Right ventricle myocardium inferior (tissue), 1 donor: ENCODE measurements at regions not wholly inside any gene's neighbourhood (a gene's known extent, or its start where the extent isn't known, plus 50 kb on each side); places are given as distances from the start of the nearest gene placed in this dataset.
"Not testable (repeated sequence)": the region's sequence is repeated elsewhere in the genome, so short reads cannot be mapped to it uniquely, and the experiment has no call there.

Source experiments
- ATAC-seq: fragments of 200-7000 bp; cut with Tn5 transposase; one replicate; pipeline ENCODE4 v1.9.1; 2020; ENCODE audit warnings: mild to moderate bottlenecking, moderate library complexity
- DNase-seq: peaks from one replicate; pipeline ENCODE4 v3.0.0; 2021; ENCODE audit errors: missing footprints
- intact Hi-C: fragments of 100-400 bp; cut with DNase I; formaldehyde crosslinking; loops from one replicate; pipeline ENCODE4 v1.11.0; 2022
- donor health status: DM: no; HTN: yes; CAD: no; lungs with severe emphysema.

GRCh38 chr4:66034262-66034661 lies 364.0 kb upstream of the EPHA5 start:
- intact Hi-C loops, result no loop called here
- DNase-seq, result no peak
- ATAC-seq, result no peak

- no peak for ATAC-seq
- intact Hi-C loops, result no loop called here
Observed at GRCh38 chr4:66032571-66032970, 362.3 kb upstream of the EPHA5 start.

GRCh38 chr4:66028668-66029067 lies 358.4 kb upstream of the EPHA5 start:
- intact Hi-C loops, result no loop called here
- ATAC-seq (no peak), DNase-seq (no peak)

More at GRCh38 chr4:66032571-66032970, 362.3 kb upstream of the EPHA5 start:
- DNase-seq, result no peak

GRCh38 chr4:66023061-66023460 lies 352.8 kb upstream of the EPHA5 start:
- intact Hi-C loops, result no loop called here
- ATAC-seq (no peak), DNase-seq (no peak)

GRCh38 chr4:66017671-66018070 lies 347.4 kb upstream of the EPHA5 start:
- ATAC-seq (no peak), DNase-seq (no peak)
- intact Hi-C loops, result no loop called here

GRCh38 chr4:66016240-66016639 lies 346.0 kb upstream of the EPHA5 start:
- intact Hi-C loops, result no loop called here
- no peak for ATAC-seq

GRCh38 chr4:66014146-66014765 lies 344.0 kb upstream of the EPHA5 start:
- intact Hi-C loops, result no loop called here
- DNase-seq (no peak), ATAC-seq (no peak)

More at GRCh38 chr4:66016240-66016639, 346.0 kb upstream of the EPHA5 start:
- no peak for DNase-seq

- intact Hi-C loops, result no loop called here
- DNase-seq, result no peak
- no peak for ATAC-seq
Observed at GRCh38 chr4:66000510-66001117, 330.3 kb upstream of the EPHA5 start.

GRCh38 chr4:65999518-65999871 lies 329.2 kb upstream of the EPHA5 start:
- DNase-seq (no peak), ATAC-seq (no peak)
- intact Hi-C loops, result no loop called here

GRCh38 chr4:65998807-65999517 lies 328.7 kb upstream of the EPHA5 start:
- DNase-seq, intact Hi-C loops, ATAC-seq: not testable (repeated sequence)

GRCh38 chr4:65983061-65983460 lies 312.8 kb upstream of the EPHA5 start:
- ATAC-seq (no peak), DNase-seq (no peak)
- intact Hi-C loops, result no loop called here

- intact Hi-C loops, result no loop called here
- no peak for ATAC-seq
Observed at GRCh38 chr4:65976287-65976686, 306.0 kb upstream of the EPHA5 start.

GRCh38 chr4:65973186-65973585 lies 302.9 kb upstream of the EPHA5 start:
- DNase-seq, result no peak
- no peak for ATAC-seq
- intact Hi-C loops, result no loop called here

More at GRCh38 chr4:65976287-65976686, 306.0 kb upstream of the EPHA5 start:
- DNase-seq, result no peak

- ATAC-seq (no peak), DNase-seq (no peak)
- intact Hi-C loops, result no loop called here
Observed at GRCh38 chr4:65971686-65972085, 301.4 kb upstream of the EPHA5 start.

- ATAC-seq (peak; percentile 64), DNase-seq (no peak)
- intact Hi-C loops, result no loop called here
Observed at GRCh38 chr4:65968831-65969558, 298.7 kb upstream of the EPHA5 start.

- DNase-seq (no peak), ATAC-seq (no peak)
- intact Hi-C loops, result no loop called here
Observed at GRCh38 chr4:65960751-65961150, 290.5 kb upstream of the EPHA5 start.

- ATAC-seq (no peak), DNase-seq (no peak)
- intact Hi-C loops, result no loop called here
Observed at GRCh38 chr4:65954416-65954815, 284.1 kb upstream of the EPHA5 start.

GRCh38 chr4:65951177-65951576 lies 280.9 kb upstream of the EPHA5 start:
- ATAC-seq, result no peak
- intact Hi-C loops, result no loop called here
- DNase-seq, result no peak

- no peak for ATAC-seq
- no peak for DNase-seq
- intact Hi-C loops, result no loop called here
Observed at GRCh38 chr4:65943076-65943475, 272.8 kb upstream of the EPHA5 start.

- no peak for DNase-seq
- ATAC-seq, result no peak
- intact Hi-C loops, result no loop called here
Observed at GRCh38 chr4:65924843-65925242, 254.6 kb upstream of the EPHA5 start.
